Left colon (tissue), 2 donors: ENCODE measurements at regions not wholly inside any gene's neighbourhood (a gene's known extent, or its start where the extent isn't known, plus 50 kb on each side); places are given as distances from the start of the nearest gene placed in this dataset.
"Not testable (repeated sequence)": the region's sequence is repeated elsewhere in the genome, so short reads cannot be mapped to it uniquely, and the experiment has no call there.

Experiments
- ATAC-seq: fragments of 200-7000 bp; cut with Tn5 transposase; one replicate; pipeline ENCODE4 v1.9.1; 2020; ENCODE audit warnings: mild to moderate bottlenecking, moderate library complexity
- DNase-seq, 2 donors: peaks; one replicate each; pipeline ENCODE4 v3.0.0-alpha.2; 2020
- intact Hi-C, 2 donors: fragments of 100-400 bp; cut with DNase I in 1 of 2; cut with micrococcal nuclease in 1 of 2; formaldehyde crosslinking; loops; one replicate each; pipeline versions ENCODE4 v1.11.2 to v1.14.0; 2022; cut with DNase I, micrococcal nuclease
- donor health status: DM: no; HTN: no; CAD: no.
- donor health status: DM: yes; HTN: yes; CAD: no.

DNA sequence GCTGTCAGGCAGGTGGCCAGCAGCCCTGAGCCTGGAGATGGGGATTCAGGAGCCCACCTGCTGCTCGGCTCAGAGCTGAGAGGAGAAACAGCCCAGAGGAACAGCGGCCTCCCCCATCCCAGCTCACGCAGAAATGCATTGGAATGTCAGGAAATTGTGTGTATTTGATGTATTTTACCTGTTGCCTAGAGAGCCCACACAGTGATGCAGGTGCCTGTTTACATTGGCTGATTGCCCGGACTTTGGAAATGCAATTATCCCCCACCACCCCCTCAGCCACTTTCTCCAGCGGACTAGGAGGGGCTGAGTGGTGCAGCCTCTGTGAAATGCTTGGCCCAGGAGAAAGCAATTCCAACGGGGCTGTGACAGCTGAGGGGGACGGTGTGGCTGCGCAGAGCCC, 281.7 kb upstream of the SFSWAP start:
- ATAC-seq, result peak; percentile 55
- intact Hi-C loops, DNase-seq: not testable (repeated sequence)

DNA sequence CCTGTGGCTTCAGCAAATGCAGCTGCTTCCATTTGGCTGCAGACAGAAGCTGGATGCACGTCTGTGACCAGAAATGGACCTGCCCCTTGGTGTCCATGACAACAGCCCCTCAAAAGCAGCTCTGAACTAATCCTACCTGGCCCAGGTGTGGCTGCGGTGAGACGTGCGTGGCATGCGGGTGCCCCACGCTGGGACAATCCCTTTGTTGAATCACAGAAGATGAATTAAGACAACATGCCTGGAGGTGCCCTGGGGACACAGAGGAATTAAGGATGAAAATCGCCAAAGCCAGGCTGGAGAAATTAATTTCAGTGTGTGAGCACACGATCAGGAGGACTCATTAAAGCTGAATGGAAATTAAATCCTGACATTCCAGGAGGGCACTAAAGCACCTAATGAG, 281.2 kb upstream of the SFSWAP start:
- intact Hi-C loops, DNase-seq, ATAC-seq: not testable (repeated sequence)

- no peak for DNase-seq
- intact Hi-C loops, result no loop called here
- no peak for ATAC-seq
Measured at GRCh38 chr12:131430158-131430742, 280.6 kb upstream of the SFSWAP start.

GRCh38 chr12:131431126-131431655, 279.7 kb upstream of the SFSWAP start:
- ATAC-seq, DNase-seq, intact Hi-C loops: not testable (repeated sequence)

DNA sequence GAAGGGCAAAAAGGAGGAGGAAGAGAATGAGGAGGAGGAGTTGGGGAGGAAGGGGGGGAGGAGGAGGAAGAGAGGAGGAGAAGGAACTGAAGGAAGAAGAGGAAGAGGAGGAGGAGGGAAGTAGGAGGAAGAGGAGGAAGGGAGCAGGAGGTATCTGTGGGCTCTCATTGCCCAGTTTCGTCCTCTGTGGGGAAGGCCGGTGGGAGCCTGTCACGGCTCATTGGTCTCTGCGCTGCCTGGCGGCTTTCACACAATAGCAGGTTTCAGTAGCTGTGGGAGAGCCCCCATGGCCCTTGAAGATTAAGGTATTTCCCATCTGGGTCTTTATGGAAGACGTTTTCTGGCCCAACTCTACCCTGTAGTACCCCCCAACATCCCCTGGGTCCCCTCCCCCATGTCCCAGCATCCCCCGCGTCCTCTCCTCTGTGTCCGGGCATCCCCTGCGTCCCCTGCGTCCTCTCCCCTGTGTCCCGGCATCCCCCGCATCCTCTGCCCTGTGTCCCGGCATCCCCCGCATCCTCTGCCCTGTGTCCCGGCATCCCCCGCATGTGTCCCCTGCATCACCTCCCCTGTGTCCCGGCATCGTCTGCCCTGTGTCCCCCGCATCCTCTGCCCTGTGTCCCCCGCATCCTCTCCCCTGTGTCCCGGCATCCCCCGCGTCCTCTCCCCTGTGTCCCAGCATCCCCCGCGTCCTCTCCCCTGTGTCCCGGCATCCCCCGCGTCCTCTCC, 278.2 kb upstream of the SFSWAP start:
- intact Hi-C loops, result no loop called here
- no peak for DNase-seq

DNA sequence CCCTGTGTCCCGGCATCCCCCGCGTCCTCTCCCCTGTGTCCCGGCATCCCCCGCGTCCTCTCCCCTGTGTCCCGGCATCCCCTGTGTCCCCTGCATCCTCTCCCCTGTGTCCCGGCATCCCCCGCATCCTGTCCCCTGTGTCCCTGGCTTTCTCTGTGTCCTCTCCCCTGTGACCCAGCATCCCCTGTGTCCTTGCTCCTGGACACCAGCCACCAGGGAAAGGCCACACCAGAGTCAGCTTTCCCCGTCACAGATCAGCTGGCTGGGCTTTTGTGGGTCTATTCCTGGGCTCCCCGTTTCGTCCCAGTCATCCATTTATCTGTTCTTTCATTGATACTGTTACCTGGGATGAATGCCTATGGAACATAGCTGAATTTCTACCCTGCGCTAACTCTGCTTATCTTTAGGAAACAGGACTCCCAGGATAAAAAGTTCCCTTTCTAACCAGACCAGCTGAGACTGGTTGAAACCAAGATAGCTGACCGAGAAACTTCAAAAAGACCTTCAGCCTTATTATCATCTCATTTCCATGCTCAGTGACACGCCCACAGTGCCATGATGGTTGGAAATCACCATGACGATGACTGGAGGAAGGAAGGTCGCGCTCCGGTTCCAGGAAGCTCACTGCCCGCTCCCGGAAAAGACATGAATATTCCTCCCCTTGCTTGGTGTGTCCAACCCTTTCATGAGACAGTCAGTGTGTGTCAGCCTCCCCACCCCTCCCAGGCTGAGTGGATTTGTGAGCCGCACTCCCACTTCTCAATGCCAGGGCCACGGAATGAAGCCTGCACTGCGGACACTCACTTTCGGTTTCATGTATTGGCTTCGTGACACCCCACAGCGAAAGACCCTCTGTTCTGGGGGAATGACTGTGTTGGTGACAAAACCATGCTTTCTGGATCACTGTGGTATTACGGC, 276.4 kb upstream of the SFSWAP start:
- DNase-seq (no peak), ATAC-seq (no peak)
- intact Hi-C loops, result no loop called here

More for the DNA sequence above, 278.2 kb upstream of the SFSWAP start:
- ATAC-seq, result no peak

GRCh38 chr12:131436922-131437705, 273.8 kb upstream of the SFSWAP start:
- DNase-seq, result no peak
- intact Hi-C loops, result no loop called here
- ATAC-seq, result no peak

- DNase-seq, result no peak
- ATAC-seq, result no peak
- intact Hi-C loops, result no loop called here
Measured at GRCh38 chr12:131437706-131438492, 273.0 kb upstream of the SFSWAP start.

DNA sequence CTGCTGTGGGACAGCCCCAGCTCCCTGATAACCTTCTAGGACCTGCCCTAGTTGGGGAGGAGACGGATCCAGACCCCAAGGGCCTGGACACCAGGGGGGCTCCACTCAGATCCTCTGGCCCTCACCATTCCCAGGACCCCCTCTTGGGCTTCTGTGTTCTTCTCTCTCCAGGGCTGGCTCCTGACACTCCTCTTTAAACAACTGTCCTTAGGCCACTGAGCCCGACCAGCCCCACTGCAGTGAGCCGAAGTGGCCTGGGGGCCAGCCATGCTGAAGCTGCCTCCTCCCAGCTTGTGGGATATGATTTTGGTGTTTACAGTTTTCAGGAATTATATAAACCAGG, 272.4 kb upstream of the SFSWAP start:
- intact Hi-C loops, ATAC-seq, DNase-seq: not testable (repeated sequence)

GRCh38 chr12:131438881-131439280, 272.0 kb upstream of the SFSWAP start:
- ATAC-seq (no peak), DNase-seq (no peak)
- intact Hi-C loops, result no loop called here

DNA sequence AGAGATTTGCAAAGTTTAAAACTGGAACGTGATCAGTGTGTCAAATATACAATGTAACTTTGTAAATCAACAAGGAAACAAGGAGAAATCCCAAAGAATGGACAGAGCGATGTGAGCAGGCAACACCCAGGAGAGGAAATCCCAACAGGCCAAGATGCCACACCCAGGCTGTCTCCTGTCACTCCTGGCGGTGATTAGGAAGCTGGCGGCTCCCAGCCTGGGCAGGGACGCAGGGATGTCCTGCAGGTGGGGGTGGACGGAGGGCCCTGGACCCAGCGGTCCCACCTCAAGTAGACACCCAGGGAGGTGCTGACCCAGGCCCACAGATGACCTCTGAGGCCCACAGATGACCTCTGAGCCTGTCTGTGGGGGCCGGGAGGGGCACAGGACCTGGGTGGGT, 271.1 kb upstream of the SFSWAP start:
- ATAC-seq, DNase-seq, intact Hi-C loops: not testable (repeated sequence)

DNA sequence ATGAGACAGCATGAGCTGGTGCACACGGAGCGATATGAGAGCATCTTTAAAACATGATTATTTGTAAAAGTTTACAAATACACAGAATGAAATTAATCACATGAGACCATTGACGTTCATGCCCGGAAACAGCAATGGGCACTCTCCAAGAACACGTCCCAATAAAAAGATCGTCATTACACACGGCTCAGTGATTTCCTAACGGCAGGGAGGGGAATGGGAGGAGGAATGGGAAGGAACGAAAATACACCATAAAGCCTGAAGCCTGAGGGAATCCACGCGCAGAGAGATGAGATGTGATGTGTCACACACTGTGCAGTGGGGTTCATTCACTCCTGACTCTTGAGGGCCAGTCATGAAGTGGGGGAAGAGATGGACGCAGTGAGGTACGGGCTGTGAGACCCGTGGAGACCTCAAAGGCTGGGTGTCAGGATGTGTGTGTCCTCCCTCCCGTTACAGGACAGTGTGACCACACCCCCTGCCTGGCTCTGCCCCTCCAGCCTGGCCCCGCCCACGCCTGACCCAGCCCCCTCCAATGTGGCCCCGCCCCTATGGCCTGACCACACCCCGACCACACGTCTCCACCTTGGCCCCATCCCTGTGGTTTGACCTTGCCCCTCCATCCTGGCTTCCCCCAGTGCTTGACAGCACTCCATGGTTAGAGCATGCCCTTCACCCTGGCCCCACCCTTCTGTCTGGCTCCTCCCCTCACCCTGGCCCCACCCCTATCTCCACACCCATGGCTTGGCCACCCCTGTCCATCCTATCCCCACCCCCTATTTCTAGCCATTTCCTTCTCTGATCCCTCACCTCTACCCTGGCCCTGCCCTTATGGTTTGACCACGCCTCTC, 270.5 kb upstream of the SFSWAP start:
- intact Hi-C loops, ATAC-seq, DNase-seq: not testable (repeated sequence)

DNA sequence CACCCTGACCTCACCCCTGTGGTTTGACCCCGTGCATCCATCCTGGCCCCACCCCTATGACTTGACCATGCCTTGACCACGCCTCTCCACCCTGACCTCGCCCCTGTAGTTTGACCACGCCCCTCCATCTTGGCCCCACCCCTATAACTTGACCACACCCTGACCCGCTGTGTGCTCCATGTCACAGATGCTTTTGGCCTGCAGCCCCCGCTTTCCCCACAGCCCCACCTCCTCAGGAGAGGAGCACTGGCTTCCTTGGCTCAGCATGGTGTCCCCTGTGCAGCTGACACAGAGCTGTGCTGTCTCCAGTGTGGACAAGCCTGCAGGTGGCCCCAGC, 269.9 kb upstream of the SFSWAP start:
- no peak for ATAC-seq
- intact Hi-C loops, result no loop called here
- DNase-seq, result no peak

- no peak for DNase-seq
- intact Hi-C loops, result no loop called here
- ATAC-seq, result no peak
Measured at GRCh38 chr12:131441638-131442336, 269.1 kb upstream of the SFSWAP start.

DNA sequence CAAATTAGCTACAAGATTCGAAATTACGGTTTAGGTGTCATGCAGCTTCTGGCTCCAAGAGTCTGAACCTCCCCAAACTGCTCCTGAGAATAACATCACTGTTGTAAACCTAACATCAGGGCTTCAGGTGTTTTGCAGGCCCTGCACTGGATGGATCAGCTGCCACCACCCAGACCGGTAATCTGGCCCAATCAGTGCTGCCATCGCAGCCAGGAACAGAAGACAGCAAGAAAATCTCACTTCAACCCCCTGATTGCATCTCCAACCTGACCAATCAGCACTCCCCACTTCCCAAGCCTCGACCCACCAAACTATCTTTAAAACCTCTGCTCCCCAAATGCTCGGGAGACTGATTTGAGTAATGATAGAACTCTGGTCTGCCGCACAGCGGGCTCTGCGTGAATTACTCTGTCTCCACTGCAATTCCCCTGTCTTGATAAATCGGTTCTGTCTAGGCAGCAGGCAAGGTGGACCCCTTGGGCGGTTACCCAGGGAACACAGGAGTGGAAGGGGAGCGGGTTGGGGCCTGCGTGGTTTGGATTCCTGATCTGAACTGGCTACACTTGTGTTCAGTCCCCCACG, 268.5 kb upstream of the SFSWAP start:
- ATAC-seq (no peak), DNase-seq (no peak)
- intact Hi-C loops, result no loop called here
